HL-60 (cell line): ENCODE measurements at regions not wholly inside any gene's neighbourhood (a gene's known extent, or its start where the extent isn't known, plus 50 kb on each side); places are given as distances from the start of the nearest gene placed in this dataset.

Experiments
- POLR2AphosphoS5 ChIP-seq: IDR thresholded peaks from 2 replicates; pipeline ENCODE4 v1.6.1; 2012; ENCODE audit warnings: low read depth
- TF ChIP-seq, protein P1 (sequence below): IDR thresholded peaks from one replicate; pipeline ENCODE4 v1.5.1; 2011; ENCODE audit warnings: low read length, control low read depth, inconsistent platforms; ENCODE audit not compliant: insufficient read depth
- TF ChIP-seq, protein P2 (sequence below): IDR thresholded peaks from 2 replicates; pipeline ENCODE4 v1.6.1; 2012; ENCODE audit warnings: low read depth; ENCODE audit not compliant: insufficient replicate concordance

DNA sequence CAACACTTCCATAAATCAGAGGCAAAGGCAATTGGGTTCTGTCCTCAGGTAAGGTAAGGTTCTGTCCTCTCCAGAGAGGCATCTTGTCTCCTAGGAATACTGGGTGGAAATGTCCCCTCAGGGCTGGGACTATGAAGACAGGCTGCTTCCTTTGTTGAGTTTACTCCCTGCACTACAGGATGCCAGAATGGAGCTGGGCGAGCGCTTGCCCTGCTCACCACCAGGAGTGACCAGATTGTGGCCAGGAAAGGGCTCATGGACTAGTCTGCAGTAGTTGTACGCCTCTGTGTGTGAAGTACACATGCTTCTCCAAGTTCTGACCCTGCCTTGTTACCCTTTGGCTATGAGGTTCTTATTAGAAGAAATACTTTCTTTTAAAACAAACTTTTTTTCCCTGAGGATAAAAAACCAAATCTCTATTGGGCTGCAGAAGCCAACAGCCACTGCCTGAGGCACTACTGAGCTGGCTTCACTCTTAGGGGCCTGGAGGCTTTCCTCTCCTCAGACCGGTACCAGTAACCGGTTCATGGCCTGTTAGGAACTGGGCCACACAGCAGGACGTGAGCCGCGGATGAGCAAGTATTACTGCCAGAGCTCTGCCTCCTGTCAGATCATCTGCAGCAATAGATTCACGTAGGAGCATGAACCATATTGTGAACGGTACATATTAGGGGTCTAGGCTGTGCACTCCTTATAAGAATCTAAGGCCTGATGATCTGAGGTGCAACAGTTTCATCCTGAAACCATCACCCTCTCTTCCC lies 83.2 kb downstream of the DHRS2 start:
- no peak for TF ChIP-seq POLR2AphosphoS5
- TF ChIP-seq, protein P1, sequence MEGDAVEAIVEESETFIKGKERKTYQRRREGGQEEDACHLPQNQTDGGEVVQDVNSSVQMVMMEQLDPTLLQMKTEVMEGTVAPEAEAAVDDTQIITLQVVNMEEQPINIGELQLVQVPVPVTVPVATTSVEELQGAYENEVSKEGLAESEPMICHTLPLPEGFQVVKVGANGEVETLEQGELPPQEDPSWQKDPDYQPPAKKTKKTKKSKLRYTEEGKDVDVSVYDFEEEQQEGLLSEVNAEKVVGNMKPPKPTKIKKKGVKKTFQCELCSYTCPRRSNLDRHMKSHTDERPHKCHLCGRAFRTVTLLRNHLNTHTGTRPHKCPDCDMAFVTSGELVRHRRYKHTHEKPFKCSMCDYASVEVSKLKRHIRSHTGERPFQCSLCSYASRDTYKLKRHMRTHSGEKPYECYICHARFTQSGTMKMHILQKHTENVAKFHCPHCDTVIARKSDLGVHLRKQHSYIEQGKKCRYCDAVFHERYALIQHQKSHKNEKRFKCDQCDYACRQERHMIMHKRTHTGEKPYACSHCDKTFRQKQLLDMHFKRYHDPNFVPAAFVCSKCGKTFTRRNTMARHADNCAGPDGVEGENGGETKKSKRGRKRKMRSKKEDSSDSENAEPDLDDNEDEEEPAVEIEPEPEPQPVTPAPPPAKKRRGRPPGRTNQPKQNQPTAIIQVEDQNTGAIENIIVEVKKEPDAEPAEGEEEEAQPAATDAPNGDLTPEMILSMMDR = no peak
- TF ChIP-seq, protein P2, sequence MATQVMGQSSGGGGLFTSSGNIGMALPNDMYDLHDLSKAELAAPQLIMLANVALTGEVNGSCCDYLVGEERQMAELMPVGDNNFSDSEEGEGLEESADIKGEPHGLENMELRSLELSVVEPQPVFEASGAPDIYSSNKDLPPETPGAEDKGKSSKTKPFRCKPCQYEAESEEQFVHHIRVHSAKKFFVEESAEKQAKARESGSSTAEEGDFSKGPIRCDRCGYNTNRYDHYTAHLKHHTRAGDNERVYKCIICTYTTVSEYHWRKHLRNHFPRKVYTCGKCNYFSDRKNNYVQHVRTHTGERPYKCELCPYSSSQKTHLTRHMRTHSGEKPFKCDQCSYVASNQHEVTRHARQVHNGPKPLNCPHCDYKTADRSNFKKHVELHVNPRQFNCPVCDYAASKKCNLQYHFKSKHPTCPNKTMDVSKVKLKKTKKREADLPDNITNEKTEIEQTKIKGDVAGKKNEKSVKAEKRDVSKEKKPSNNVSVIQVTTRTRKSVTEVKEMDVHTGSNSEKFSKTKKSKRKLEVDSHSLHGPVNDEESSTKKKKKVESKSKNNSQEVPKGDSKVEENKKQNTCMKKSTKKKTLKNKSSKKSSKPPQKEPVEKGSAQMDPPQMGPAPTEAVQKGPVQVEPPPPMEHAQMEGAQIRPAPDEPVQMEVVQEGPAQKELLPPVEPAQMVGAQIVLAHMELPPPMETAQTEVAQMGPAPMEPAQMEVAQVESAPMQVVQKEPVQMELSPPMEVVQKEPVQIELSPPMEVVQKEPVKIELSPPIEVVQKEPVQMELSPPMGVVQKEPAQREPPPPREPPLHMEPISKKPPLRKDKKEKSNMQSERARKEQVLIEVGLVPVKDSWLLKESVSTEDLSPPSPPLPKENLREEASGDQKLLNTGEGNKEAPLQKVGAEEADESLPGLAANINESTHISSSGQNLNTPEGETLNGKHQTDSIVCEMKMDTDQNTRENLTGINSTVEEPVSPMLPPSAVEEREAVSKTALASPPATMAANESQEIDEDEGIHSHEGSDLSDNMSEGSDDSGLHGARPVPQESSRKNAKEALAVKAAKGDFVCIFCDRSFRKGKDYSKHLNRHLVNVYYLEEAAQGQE = no peak
